CD14-positive monocyte (primary cell): ENCODE measurements at regions not wholly inside any gene's neighbourhood (a gene's known extent, or its start where the extent isn't known, plus 50 kb on each side); places are given as distances from the start of the nearest gene placed in this dataset.

Experiments
- DNase-seq, 3 donors: peaks; one replicate each; pipeline ENCODE4 v3.0.0-alpha.2; 2011 to 2022
- H2AFZ ChIP-seq: 2 replicates; pipeline ENCODE4 v1.6.0; 2012; ENCODE audit warnings: mild to moderate bottlenecking, low read depth, low read length, inconsistent platforms; ENCODE audit not compliant: insufficient read depth, poor library complexity, severe bottlenecking
- H3K27ac ChIP-seq, 2 donors: 1 replicate in 1 of 2; 2 replicates in 1 of 2; pipeline ENCODE4 v1.5.1; 2012 to 2013; ENCODE audit warnings: low read length in 2 of 2, control low read depth in 1 of 2, inconsistent platforms in 1 of 2, low read depth in 1 of 2, mild to moderate bottlenecking in 1 of 2
- H3K27me3 ChIP-seq, 2 donors: one replicate each; pipeline versions ENCODE4 v1.6.0 to v1.6.1; 2011 to 2013; ENCODE audit warnings: low read length in 2 of 2; ENCODE audit not compliant: control insufficient read depth in 2 of 2, insufficient read depth in 2 of 2
- H3K36me3 ChIP-seq, 2 donors: replicated peaks in 1 of 2; 1 replicate in 1 of 2; 2 replicates in 1 of 2; pipeline versions ENCODE4 v1.5.1 to v1.6.1; 2012 to 2013; ENCODE audit warnings: low read length in 2 of 2, control low read depth in 1 of 2, inconsistent platforms in 1 of 2, mild to moderate bottlenecking in 1 of 2; ENCODE audit not compliant: insufficient read depth in 2 of 2, control insufficient read depth in 1 of 2
- H3K4me1 ChIP-seq, 2 donors: 1 replicate in 1 of 2; 2 replicates in 1 of 2; pipeline versions ENCODE4 v1.5.1 to v1.6.1; 2012 to 2013; ENCODE audit warnings: low read length in 2 of 2, control low read depth in 1 of 2, inconsistent platforms in 1 of 2, mild to moderate bottlenecking in 1 of 2, moderate library complexity in 1 of 2; ENCODE audit not compliant: insufficient read depth in 2 of 2, control insufficient read depth in 1 of 2
- H3K4me2 ChIP-seq: replicated peaks from 2 replicates; pipeline ENCODE3; 2012; ENCODE audit warnings: low read length, moderate library complexity, mild to moderate bottlenecking; ENCODE audit not compliant: poor library complexity, severe bottlenecking; ENCODE audit errors: extremely low read depth
- H3K4me3 ChIP-seq, 3 experiments: fragments of 200-600 bp in 1 of 3; sonication (generic) in 1 of 3; replicated peaks in 1 of 3; 1 replicate in 2 of 3; 2 replicates in 1 of 3; pipeline ENCODE4 v1.5.1; 2011 to 2013; ENCODE audit warnings: low read length in 3 of 3, mild to moderate bottlenecking in 3 of 3, control low read depth in 2 of 3, low read depth in 2 of 3, inconsistent platforms in 1 of 3, moderate library complexity in 1 of 3
- H3K79me2 ChIP-seq: 2 replicates; pipeline ENCODE4 v1.6.0; 2012; ENCODE audit warnings: mild to moderate bottlenecking, control low read depth, inconsistent platforms, low read length, moderate library complexity; ENCODE audit not compliant: insufficient read depth
- H3K9ac ChIP-seq: 2 replicates; pipeline ENCODE4 v1.6.0; 2017; ENCODE audit warnings: low read length, mild to moderate bottlenecking; ENCODE audit not compliant: insufficient read depth, poor library complexity, severe bottlenecking
- H3K9me3 ChIP-seq, 2 donors: replicated peaks in 1 of 2; 1 replicate in 1 of 2; 2 replicates in 1 of 2; pipeline versions ENCODE4 v1.5.1 to v1.6.1; 2012 to 2013; ENCODE audit warnings: low read length in 2 of 2, control low read depth in 1 of 2; ENCODE audit not compliant: control insufficient read depth in 1 of 2, insufficient read depth in 1 of 2
- H4K20me1 ChIP-seq: 2 replicates; pipeline ENCODE4 v1.6.0; 2012; ENCODE audit warnings: mild to moderate bottlenecking, low read length, control low read depth, moderate library complexity; ENCODE audit not compliant: insufficient read depth
- H3K27ac Mint-ChIP-seq, 7 donors: one replicate each; pipeline ENCODE4 v1.8.0; 2020; ENCODE audit warnings: mild to moderate bottlenecking in 7 of 7, mixed read lengths in 7 of 7, moderate library complexity in 6 of 7, inconsistent platforms in 2 of 7
- H3K27me3 Mint-ChIP-seq, 3 donors: one replicate each; pipeline ENCODE4 v1.8.0; 2021 to 2022; ENCODE audit warnings: low read depth in 3 of 3, mild to moderate bottlenecking in 3 of 3, mixed read lengths in 3 of 3, moderate library complexity in 3 of 3, inconsistent platforms in 1 of 3
- H3K36me3 Mint-ChIP-seq, 2 donors: one replicate each; pipeline ENCODE4 v1.8.0; 2020; ENCODE audit warnings: mixed read lengths in 2 of 2, inconsistent platforms in 1 of 2, mild to moderate bottlenecking in 1 of 2
- H3K4me1 Mint-ChIP-seq: one replicate; pipeline ENCODE4 v1.8.0; 2020; ENCODE audit warnings: mild to moderate bottlenecking, mixed read lengths
- H3K4me3 Mint-ChIP-seq, 2 donors: one replicate each; pipeline ENCODE4 v1.8.0; 2020; ENCODE audit warnings: mild to moderate bottlenecking in 2 of 2, mixed read lengths in 2 of 2, moderate library complexity in 1 of 2
- H3K9me3 Mint-ChIP-seq, 7 donors: one replicate each; pipeline ENCODE4 v1.8.0; 2020 to 2022; ENCODE audit warnings: mixed read lengths in 7 of 7, mild to moderate bottlenecking in 6 of 7, moderate library complexity in 6 of 7, inconsistent platforms in 2 of 7
- WGBS: methylation state at CpG from one replicate; pipeline ENCODE4 v1.1.5; 2013; ENCODE audit warnings: missing lambda C conversion rate; ENCODE audit not compliant: insufficient coverage; 5-methylcytosine and 5-hydroxymethylcytosine counted together
- intact Hi-C, 2 donors: fragments of 100-400 bp; cut with micrococcal nuclease; formaldehyde crosslinking; loops; one replicate each; pipeline versions ENCODE4 v1.15.0 to v1.15.1; 2023
- TF ChIP-seq, protein P1 (sequence below): fragments of 200-600 bp; IDR thresholded peaks from one replicate; pipeline ENCODE4 v1.8.0; 2022; ENCODE audit warnings: antibody characterized with exemption, mild to moderate bottlenecking

DNA sequence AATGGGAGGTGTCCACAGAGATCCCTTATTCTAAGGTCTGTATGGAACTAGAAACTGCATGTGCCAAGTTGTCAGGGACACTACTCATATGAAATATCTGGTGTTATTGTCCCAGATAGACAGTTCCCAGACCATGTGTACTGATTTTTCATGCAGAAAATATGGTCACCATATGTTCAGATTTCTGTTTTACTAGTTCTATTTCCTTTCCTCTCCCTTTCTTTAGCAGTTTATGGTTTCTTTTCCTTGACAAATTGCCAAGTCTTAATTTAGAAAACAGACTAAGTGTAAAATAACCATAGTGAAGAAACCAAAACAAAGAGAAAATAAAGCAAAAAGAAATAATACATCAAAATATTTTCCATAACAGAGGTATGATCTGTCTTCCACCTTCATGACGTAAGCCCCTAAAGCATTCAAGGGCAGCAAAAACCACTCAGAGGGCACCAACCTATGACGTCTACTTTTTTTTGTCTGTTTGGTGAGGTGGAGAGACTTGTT lies 248.5 kb downstream of the KCTD12 start:
- Mint-ChIP-seq H3K4me3 (no peak overlapping the region), H3K4me1 (no peaks in the 10 kb centered on the region), H3K36me3 (no peaks in the 10 kb centered on the region), H3K9me3 (peaks cover 0 to 3% (median 0%) of the 10 kb centered on the region in 7 donors), H3K27me3 (peaks cover 0 to 3% (median 1%) of the 10 kb centered on the region in 3 donors), H3K27ac (no peak overlapping the region)
- intact Hi-C loops, result no loop called here
- no CpG with 5 or more reads among the region's 2 CpGs for WGBS
- H3K79me2 ChIP-seq, result no peaks in the 10 kb centered on the region
- no peak for DNase-seq
- H3K4me3 ChIP-seq, result no peak overlapping the region
- H3K9me3 ChIP-seq, result no peaks in the 10 kb centered on the region
- no peaks in the 10 kb centered on the region for H3K27me3 ChIP-seq
- H3K9ac ChIP-seq, result no peak overlapping the region
- no peaks in the 10 kb centered on the region for H3K36me3 ChIP-seq
- no peak overlapping the region for H3K27ac ChIP-seq
- TF ChIP-seq, protein P1, sequence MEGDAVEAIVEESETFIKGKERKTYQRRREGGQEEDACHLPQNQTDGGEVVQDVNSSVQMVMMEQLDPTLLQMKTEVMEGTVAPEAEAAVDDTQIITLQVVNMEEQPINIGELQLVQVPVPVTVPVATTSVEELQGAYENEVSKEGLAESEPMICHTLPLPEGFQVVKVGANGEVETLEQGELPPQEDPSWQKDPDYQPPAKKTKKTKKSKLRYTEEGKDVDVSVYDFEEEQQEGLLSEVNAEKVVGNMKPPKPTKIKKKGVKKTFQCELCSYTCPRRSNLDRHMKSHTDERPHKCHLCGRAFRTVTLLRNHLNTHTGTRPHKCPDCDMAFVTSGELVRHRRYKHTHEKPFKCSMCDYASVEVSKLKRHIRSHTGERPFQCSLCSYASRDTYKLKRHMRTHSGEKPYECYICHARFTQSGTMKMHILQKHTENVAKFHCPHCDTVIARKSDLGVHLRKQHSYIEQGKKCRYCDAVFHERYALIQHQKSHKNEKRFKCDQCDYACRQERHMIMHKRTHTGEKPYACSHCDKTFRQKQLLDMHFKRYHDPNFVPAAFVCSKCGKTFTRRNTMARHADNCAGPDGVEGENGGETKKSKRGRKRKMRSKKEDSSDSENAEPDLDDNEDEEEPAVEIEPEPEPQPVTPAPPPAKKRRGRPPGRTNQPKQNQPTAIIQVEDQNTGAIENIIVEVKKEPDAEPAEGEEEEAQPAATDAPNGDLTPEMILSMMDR, result no peak
- no peaks in the 10 kb centered on the region for H4K20me1 ChIP-seq
- H3K4me1 ChIP-seq, result no peaks in the 10 kb centered on the region
- no peak overlapping the region for H2AFZ ChIP-seq
- no peak overlapping the region for H3K4me2 ChIP-seq

DNA sequence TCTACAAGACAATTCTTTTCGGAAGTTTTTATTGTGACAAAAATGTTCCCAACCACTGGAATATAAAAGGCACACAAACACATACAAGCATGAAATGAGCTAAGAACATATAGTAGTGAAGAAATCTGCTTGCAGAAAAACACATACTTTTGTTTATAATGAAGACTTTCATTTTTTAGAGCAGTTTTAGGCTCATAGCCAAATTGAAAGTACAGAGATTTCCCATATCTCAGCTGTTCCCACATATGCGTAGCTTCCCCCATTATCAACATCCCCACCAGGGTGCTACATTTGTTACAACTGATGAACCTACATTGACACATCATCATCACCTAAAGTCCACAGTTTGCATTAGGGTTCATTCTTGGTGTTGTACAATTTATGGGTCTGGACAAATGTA lies 249.4 kb downstream of the KCTD12 start:
- no peaks in the 10 kb centered on the region for H3K36me3 ChIP-seq
- H3K9me3 Mint-ChIP-seq, result peaks cover 0 to 3% (median 0%) of the 10 kb centered on the region in 7 donors
- H3K9me3 ChIP-seq, result no peaks in the 10 kb centered on the region
- no peaks in the 10 kb centered on the region for H3K4me1 ChIP-seq
- no peak for DNase-seq
- H3K4me1 Mint-ChIP-seq, result no peaks in the 10 kb centered on the region
- no peaks in the 10 kb centered on the region for H3K36me3 Mint-ChIP-seq
- no peak overlapping the region for H3K27ac Mint-ChIP-seq
- no peak overlapping the region for H3K4me3 ChIP-seq
- no peak overlapping the region for H3K27ac ChIP-seq
- no peaks in the 10 kb centered on the region for H3K27me3 ChIP-seq
- no peaks in the 10 kb centered on the region for H3K79me2 ChIP-seq
- H3K4me2 ChIP-seq, result no peak overlapping the region
- no peak overlapping the region for H3K9ac ChIP-seq
- intact Hi-C loops, result no loop called here
- H4K20me1 ChIP-seq, result no peaks in the 10 kb centered on the region
- H3K27me3 Mint-ChIP-seq, result peaks cover 0 to 3% (median 1%) of the 10 kb centered on the region in 3 donors
- no peak overlapping the region for H2AFZ ChIP-seq
- TF ChIP-seq, protein P1, result no peak
- WGBS, result no CpG with 5 or more reads among the region's 2 CpGs
- no peak overlapping the region for H3K4me3 Mint-ChIP-seq
